Mesendoderm (in vitro differentiated cells): ENCODE measurements at regions not wholly inside any gene's neighbourhood (a gene's known extent, or its start where the extent isn't known, plus 50 kb on each side); places are given as distances from the start of the nearest gene placed in this dataset.

Experiments used
- DNase-seq: peaks from one replicate; pipeline ENCODE4 v3.0.0; 2013
- H2AK5ac ChIP-seq: 2 replicates; pipeline ENCODE4 v1.6.1; 2013; ENCODE audit warnings: low read length, inconsistent platforms
- H2BK120ac ChIP-seq: 2 replicates; pipeline ENCODE4 v1.6.1; 2013; ENCODE audit warnings: low read depth, mild to moderate bottlenecking, low read length, moderate library complexity, mixed read lengths
- H2BK15ac ChIP-seq: replicated peaks from 2 replicates; pipeline ENCODE4 v1.6.1; 2013; ENCODE audit warnings: low read depth, mild to moderate bottlenecking, moderate library complexity
- H2BK5ac ChIP-seq: 2 replicates; pipeline ENCODE4 v1.6.1; 2013; ENCODE audit warnings: low read length, inconsistent platforms
- H3K18ac ChIP-seq: 2 replicates; pipeline ENCODE4 v1.6.1; 2013; ENCODE audit warnings: mild to moderate bottlenecking, low read length, mixed read lengths
- H3K23ac ChIP-seq: one replicate; pipeline ENCODE4 v1.6.1; 2013; ENCODE audit warnings: low read length
- H3K27ac ChIP-seq: 2 replicates; pipeline ENCODE4 v1.5.1; 2013; ENCODE audit warnings: low read depth, mild to moderate bottlenecking, inconsistent platforms, low read length, moderate library complexity
- H3K27me3 ChIP-seq: 2 replicates; pipeline ENCODE4 v1.6.1; 2013; ENCODE audit warnings: low read length, control low read depth, mild to moderate bottlenecking, inconsistent platforms; ENCODE audit not compliant: insufficient read depth, poor library complexity
- H3K36me3 ChIP-seq: 2 replicates; pipeline ENCODE4 v1.6.1; 2013; ENCODE audit warnings: low read length, inconsistent platforms; ENCODE audit not compliant: control insufficient read depth, insufficient read depth
- H3K4ac ChIP-seq: one replicate; pipeline ENCODE4 v1.6.1; 2013; ENCODE audit warnings: low read depth, mild to moderate bottlenecking, low read length, moderate library complexity
- H3K4me1 ChIP-seq: 2 replicates; pipeline ENCODE4 v1.6.1; 2013; ENCODE audit warnings: low read depth, low read length, inconsistent platforms; ENCODE audit not compliant: control insufficient read depth
- H3K4me2 ChIP-seq: 2 replicates; pipeline ENCODE4 v1.6.1; 2013; ENCODE audit warnings: low read length
- H3K4me3 ChIP-seq: 2 replicates; pipeline ENCODE4 v1.5.1; 2013; ENCODE audit warnings: mild to moderate bottlenecking, low read length
- H3K56ac ChIP-seq: one replicate; pipeline ENCODE4 v1.6.1; 2013; ENCODE audit warnings: low read length
- H3K79me1 ChIP-seq: 2 replicates; pipeline ENCODE4 v1.6.1; 2013; ENCODE audit warnings: low read length, inconsistent platforms
- H3K79me2 ChIP-seq: 2 replicates; pipeline ENCODE4 v1.6.1; 2013; ENCODE audit warnings: mild to moderate bottlenecking, low read length; ENCODE audit not compliant: control insufficient read depth, insufficient read depth
- H3K9ac ChIP-seq: 2 replicates; pipeline ENCODE4 v1.6.1; 2013; ENCODE audit warnings: low read length, inconsistent platforms
- H4K5ac ChIP-seq: one replicate; pipeline ENCODE4 v1.6.1; 2013; ENCODE audit warnings: low read length
- H4K8ac ChIP-seq: one replicate; pipeline ENCODE4 v1.6.1; 2013; ENCODE audit warnings: low read depth, mild to moderate bottlenecking, control low read depth, low read length, moderate library complexity
- WGBS: extraction: QIAGEN DNeasy Blood & Tissue Kit; methylation state at CpG from one replicate; pipeline ENCODE4 v1.1.7; 2013; ENCODE audit warnings: low lambda C conversion rate, missing lambda C conversion rate; ENCODE audit not compliant: insufficient coverage; ENCODE audit errors: extremely low coverage; 5-methylcytosine and 5-hydroxymethylcytosine counted together

DNA sequence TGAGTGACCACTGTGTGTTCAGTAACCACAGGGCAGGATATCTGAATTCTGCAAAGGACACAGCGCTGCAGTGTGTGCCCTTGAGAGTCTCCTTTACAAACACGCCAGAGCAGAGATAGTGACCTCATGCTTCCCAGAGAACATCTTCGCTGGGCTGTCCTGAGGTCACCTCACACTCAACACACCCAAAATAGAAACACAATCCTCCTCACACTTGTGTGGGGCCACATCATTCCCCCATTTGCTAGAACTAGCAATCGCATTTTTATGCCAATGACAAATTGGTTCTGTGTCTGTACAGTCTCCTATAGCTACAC is 140.1 kb upstream of the NRIP1 start:
- Histone ChIP-seq H2BK5ac (no peak overlapping the region), H3K79me2 (no peaks in the 10 kb centered on the region), H2AK5ac (peak overlapping the region; percentile 16), H3K23ac (no peak overlapping the region), H3K36me3 (no peaks in the 10 kb centered on the region), H3K4ac (no peak overlapping the region), H3K4me1 (peaks cover 6% of the 10 kb centered on the region), H3K4me3 (no peak overlapping the region), H2BK120ac (no peak overlapping the region), H3K18ac (no peak overlapping the region), H3K79me1 (no peaks in the 10 kb centered on the region), H3K27me3 (no peaks in the 10 kb centered on the region), H3K56ac (no peak overlapping the region), H4K8ac (no peak overlapping the region), H4K5ac (no peak overlapping the region), H3K9ac (no peak overlapping the region), H2BK15ac (no peak overlapping the region), H3K4me2 (no peak overlapping the region), H3K27ac (no peak overlapping the region)
- WGBS, result no CpG with 5 or more reads among the region's 4 CpGs
- DNase-seq, result no peak

DNA sequence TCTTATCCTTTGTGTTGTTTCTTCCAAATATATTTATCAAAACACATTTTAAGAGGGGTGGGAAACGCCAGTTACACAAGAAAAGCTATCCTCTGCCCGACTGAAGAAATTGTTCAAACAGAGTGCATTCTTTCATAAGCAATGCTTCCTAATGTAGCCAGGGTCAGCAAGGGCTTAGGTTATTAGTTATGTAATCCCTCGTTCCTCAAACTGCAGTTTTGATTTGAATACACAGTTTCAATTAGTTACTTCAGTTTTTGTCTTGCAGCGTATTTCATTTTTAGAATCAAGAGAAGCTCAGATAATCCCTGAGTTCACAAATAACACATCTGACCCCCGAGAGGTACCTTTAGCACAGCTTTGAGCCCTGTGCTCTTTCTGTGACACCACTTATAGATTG is 141.7 kb upstream of the NRIP1 start:
- DNase-seq, result no peak
- Histone ChIP-seq H3K4me2 (no peak overlapping the region), H3K9ac (no peak overlapping the region), H3K4ac (no peak overlapping the region), H3K23ac (no peak overlapping the region), H3K27ac (no peak overlapping the region), H4K5ac (no peak overlapping the region), H2BK5ac (no peak overlapping the region), H3K36me3 (no peaks in the 10 kb centered on the region), H2AK5ac (no peak overlapping the region), H3K79me1 (no peaks in the 10 kb centered on the region), H3K56ac (no peak overlapping the region), H3K4me1 (peaks cover 6% of the 10 kb centered on the region), H3K4me3 (no peak overlapping the region), H3K79me2 (no peaks in the 10 kb centered on the region), H4K8ac (no peak overlapping the region), H2BK120ac (no peak overlapping the region), H2BK15ac (no peak overlapping the region), H3K27me3 (no peaks in the 10 kb centered on the region), H3K18ac (no peak overlapping the region)
- no CpG with 5 or more reads among the region's 5 CpGs for WGBS

DNA sequence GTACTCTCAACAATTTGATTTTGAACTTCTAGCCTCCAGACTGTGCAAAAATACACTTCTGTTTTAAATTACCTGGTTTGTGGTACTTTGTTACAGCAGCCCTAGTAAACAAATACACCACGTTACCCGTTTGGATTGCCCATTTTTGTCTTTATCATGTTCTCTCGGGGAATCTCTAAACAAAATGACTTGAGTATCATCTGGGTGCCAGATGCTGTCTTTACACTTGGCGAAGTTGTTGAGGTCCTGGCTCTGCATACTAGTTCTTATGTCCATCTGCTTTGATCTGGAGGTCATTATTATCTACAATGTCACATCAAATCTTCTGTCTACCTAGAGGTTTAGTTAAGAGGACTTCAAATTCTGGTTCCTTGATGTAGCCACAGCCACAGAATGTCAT is 142.4 kb upstream of the NRIP1 start:
- no peaks in the 10 kb centered on the region for H3K79me2 ChIP-seq
- H3K79me1 ChIP-seq, result no peaks in the 10 kb centered on the region
- no peak overlapping the region for H3K4me3 ChIP-seq
- no peak overlapping the region for H3K9ac ChIP-seq
- no peak overlapping the region for H3K23ac ChIP-seq
- no CpG with 5 or more reads among the region's 4 CpGs for WGBS
- H2BK15ac ChIP-seq, result no peak overlapping the region
- DNase-seq, result no peak
- no peak overlapping the region for H3K4ac ChIP-seq
- H3K4me2 ChIP-seq, result no peak overlapping the region
- H3K18ac ChIP-seq, result no peak overlapping the region
- H3K4me1 ChIP-seq, result peaks cover 6% of the 10 kb centered on the region
- H3K27ac ChIP-seq, result no peak overlapping the region
- H4K8ac ChIP-seq, result no peak overlapping the region
- no peak overlapping the region for H2BK120ac ChIP-seq
- no peak overlapping the region for H3K56ac ChIP-seq
- no peaks in the 10 kb centered on the region for H3K36me3 ChIP-seq
- no peaks in the 10 kb centered on the region for H3K27me3 ChIP-seq
- no peak overlapping the region for H2BK5ac ChIP-seq
- H2AK5ac ChIP-seq, result no peak overlapping the region
- H4K5ac ChIP-seq, result no peak overlapping the region

DNA sequence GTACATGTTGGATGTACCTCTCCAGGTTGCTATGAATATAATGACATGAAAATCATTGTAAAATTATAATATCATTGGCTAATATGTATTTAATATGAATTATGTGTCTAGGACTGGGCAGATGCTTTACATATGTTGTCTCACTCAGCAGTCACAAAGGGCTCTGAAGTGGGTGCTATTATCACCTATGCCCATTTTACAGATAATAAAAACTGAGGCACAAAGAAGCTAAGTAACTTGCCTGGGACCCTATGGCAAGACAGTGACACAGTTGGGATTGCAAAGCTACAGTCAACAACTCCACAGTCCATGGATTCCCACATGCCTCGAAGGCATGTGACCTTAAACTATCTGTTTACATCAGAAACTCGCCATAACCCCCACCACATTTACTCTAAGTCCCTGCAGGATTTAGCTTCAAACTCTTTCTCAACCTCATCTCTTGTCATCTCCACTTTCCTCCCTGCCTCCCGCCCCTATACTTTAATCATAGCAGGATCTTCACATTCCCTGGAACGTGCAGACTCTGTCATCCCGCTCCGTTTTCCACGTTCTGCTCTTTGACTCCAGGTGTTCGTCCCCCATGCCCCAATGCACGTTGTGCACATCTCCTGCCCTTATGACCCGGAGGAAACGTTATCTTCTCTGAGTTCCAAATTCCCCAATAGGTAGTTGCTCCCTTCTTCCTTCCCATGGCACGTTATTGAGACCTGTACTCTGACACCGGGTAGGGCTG is 143.0 kb upstream of the NRIP1 start:
- H3K4me3 ChIP-seq, result no peak overlapping the region
- H3K27me3 ChIP-seq, result no peaks in the 10 kb centered on the region
- H3K4ac ChIP-seq, result no peak overlapping the region
- H3K18ac ChIP-seq, result no peak overlapping the region
- H3K79me2 ChIP-seq, result no peaks in the 10 kb centered on the region
- H2BK5ac ChIP-seq, result no peak overlapping the region
- no peak overlapping the region for H3K9ac ChIP-seq
- no peak overlapping the region for H3K56ac ChIP-seq
- H3K79me1 ChIP-seq, result no peaks in the 10 kb centered on the region
- WGBS, result no CpG with 5 or more reads among the region's 13 CpGs
- no peak overlapping the region for H4K8ac ChIP-seq
- H4K5ac ChIP-seq, result no peak overlapping the region
- no peak overlapping the region for H2AK5ac ChIP-seq
- DNase-seq, result no peak
- no peak overlapping the region for H2BK120ac ChIP-seq
- H3K23ac ChIP-seq, result no peak overlapping the region
- H3K36me3 ChIP-seq, result no peaks in the 10 kb centered on the region
- H2BK15ac ChIP-seq, result no peak overlapping the region
- no peak overlapping the region for H3K27ac ChIP-seq
- H3K4me2 ChIP-seq, result no peak overlapping the region
- peaks cover 6% of the 10 kb centered on the region for H3K4me1 ChIP-seq

DNA sequence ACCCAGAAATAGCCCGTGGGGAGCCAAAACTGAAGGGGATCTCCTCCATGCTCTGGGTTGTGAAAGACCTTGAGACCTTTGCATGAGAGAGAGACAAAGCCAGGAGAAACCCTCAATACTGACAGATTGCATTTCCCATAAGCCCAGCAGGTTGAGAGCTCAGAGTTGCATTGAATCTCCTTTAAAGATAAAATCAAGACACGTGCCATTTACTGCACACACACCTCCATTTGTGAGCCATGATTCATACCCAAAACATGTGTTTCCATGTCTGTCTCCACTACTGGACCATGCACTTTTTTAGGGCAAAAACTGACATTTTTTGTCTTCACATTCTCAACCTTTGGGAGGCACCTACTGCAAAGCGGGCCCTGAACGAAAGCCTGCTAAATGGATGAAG is 144.0 kb upstream of the NRIP1 start:
- Histone ChIP-seq H3K36me3 (no peaks in the 10 kb centered on the region), H2BK5ac (no peak overlapping the region), H3K56ac (no peak overlapping the region), H3K27ac (no peak overlapping the region), H3K9ac (no peak overlapping the region), H3K79me1 (no peaks in the 10 kb centered on the region), H4K5ac (no peak overlapping the region), H2AK5ac (no peak overlapping the region), H2BK15ac (no peak overlapping the region), H3K4me3 (no peak overlapping the region), H3K79me2 (no peaks in the 10 kb centered on the region), H3K27me3 (no peaks in the 10 kb centered on the region), H2BK120ac (no peak overlapping the region), H3K23ac (no peak overlapping the region), H4K8ac (no peak overlapping the region), H3K4me2 (no peak overlapping the region), H3K18ac (no peak overlapping the region), H3K4me1 (peaks cover 5% of the 10 kb centered on the region), H3K4ac (no peak overlapping the region)
- no peak for DNase-seq
- WGBS, result no CpG with 5 or more reads among the region's 4 CpGs

DNA sequence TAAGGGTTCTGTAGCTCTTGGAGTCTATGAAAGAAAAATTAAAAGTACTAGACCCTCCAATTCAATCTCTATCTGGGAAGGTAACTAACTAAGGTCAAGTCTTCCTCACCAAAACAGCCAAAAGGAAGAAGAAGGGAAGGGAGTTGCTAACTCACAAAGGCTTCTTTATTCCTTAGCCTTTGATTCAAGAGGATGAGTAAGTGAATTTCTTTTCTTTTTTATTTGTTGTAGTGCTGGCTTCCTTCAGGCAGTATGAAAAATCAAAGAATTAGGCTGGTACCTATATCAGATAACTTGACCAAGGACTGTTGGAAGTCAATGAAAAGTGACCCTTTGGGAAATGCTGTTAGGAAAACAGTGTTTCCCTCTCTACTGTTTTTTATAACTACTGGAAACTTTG is 144.4 kb upstream of the NRIP1 start:
- Histone ChIP-seq H3K18ac (no peak overlapping the region), H3K9ac (no peak overlapping the region), H3K4me3 (no peak overlapping the region), H3K4me2 (no peak overlapping the region), H3K4ac (no peak overlapping the region), H2BK5ac (no peak overlapping the region), H3K4me1 (peaks cover under 1% of the 10 kb centered on the region), H3K27me3 (no peaks in the 10 kb centered on the region), H4K5ac (no peak overlapping the region), H4K8ac (no peak overlapping the region), H3K27ac (no peak overlapping the region), H2BK15ac (no peak overlapping the region), H3K36me3 (no peaks in the 10 kb centered on the region), H2BK120ac (no peak overlapping the region), H2AK5ac (no peak overlapping the region), H3K79me1 (no peaks in the 10 kb centered on the region), H3K79me2 (no peaks in the 10 kb centered on the region), H3K56ac (no peak overlapping the region), H3K23ac (no peak overlapping the region)
- no peak for DNase-seq
